ENCODE measurements at regions not wholly inside any gene's neighbourhood (a gene's known extent, or its start where the extent isn't known, plus 50 kb on each side); places are given as distances from the start of the nearest gene placed in this dataset.
"Not testable (repeated sequence)": the region's sequence is repeated elsewhere in the genome, so short reads cannot be mapped to it uniquely, and the experiment has no call there.

DNA sequence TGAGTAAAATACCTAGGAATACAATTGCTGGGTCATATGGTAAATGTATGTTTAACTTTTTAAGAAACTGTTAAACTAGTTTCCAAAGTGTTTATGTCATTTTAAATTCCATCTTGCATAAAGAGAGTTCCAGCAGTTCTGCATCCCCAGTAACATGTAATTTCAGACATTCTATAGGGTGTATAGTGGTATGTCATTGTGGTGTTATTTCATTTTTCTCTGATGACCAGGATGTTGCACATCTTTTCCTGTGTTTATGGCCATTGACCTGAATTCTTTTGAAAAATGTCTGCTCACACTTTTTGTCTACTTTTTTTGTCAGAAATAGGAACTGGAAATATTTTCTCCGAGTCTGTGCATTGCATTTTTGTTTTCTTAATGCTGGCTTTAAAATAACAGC is 128.9 kb downstream of the TMEM200A start:
- no peak for DNase-seq (ENCODE audit: low read depth)

DNA sequence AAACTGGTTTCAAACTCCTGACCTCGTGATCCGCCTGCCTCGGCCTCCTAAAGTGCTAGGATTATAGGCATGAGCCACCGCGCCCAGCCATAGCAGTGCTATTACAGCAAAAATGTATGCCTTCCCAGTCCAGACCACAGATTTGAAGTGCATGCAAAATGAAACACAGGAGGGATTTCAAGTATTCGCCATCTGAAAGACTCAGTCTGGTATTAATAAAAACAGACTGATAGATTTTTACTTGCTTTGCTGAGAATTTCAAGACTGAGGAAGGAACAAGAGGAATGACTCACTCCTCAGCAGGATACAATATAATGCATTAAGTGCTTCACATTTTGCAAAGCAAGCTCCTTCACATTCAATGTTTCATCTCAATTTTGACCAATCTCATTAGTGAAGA is 134.9 kb downstream of the TMEM200A start:
- no peak for DNase-seq (ENCODE audit: low read depth)

DNA sequence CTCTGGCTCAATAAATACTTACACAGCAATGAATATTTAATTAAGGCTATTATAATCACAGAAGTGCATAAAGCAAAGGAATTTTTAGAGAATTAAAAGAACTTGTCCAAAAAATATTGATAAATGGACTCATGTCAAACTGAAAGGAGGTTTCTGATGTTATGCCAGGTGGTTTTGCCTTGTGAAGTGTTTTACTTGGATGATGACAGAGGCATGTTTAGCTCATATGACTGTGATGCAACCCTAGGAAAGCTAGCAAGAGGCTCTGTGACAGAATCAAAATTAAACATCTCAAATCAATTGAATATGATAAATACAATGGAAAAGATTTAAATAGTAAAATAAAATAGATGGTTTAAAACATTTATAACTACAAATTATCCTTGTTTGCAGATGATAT is 137.3 kb downstream of the TMEM200A start:
- no peak for DNase-seq (ENCODE audit: low read depth)

DNA sequence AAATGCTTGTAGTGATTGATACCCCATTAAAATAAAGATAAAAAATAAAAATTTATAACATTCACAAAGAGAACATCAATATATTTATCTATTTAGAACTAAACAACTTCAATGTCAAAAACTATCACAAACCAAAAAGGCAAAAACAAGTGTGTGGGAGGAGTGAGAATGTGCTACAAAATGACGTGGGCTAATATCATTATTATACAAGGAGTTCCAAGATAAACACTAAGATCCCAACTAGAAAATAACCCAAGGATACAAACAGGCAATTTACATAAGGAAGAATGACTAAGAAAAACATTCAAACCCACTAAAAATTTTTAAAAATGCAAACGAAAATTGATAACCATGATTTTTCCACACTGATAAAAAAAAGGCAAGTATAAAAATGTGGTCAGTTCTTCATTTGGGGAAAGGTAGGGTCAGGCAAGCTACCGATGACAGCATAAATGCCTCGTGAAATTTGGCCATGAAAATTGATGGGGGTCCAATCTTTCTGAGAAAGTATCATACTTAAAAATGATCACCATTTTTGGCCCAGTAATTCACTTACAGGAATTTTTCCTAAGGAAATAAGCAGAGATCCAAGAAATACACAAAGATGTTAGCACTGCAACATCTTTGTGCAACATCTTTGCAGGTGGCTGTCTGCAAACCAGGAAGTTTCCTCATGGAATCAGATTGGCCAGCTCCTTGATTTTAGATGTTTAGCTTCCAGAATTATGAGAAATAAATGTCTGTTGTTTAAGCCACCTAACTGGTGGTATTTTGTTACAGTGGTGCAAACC is 140.2 kb downstream of the TMEM200A start:
- no peak for DNase-seq (ENCODE audit: low read depth)

DNA sequence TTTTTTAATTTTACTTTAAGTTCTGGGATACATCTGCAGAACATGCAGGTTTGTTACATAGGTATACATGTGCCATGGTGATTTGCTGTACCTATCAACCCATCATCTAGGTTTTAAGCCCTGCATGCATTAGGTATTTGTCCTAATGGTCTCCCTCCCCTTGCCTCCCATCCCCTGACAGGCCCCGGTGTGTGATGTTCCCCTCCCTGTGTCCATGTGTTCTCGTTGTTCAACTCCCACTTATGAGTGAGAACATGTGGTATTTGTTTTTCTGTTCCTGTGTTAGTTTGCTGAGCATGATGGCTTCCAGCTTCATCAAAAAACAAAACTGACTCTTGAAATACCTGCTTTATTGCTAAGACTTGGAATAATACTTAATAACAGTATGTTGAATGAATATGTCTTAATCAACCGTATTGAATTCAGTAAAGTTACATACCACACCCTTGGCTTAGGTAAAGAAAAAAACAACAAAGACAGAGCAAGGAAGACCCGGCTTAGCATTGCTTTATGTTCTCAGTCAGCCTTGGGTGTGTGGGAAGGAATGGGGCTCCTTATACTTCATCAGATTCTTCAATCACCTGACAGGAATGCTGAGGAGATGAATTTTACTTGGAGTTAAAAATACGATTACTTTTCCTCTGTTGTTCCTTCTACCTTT is 141.3 kb downstream of the TMEM200A start:
- DNase-seq (ENCODE audit: low read depth) = not testable (repeated sequence)

- DNase-seq (ENCODE audit: low read depth) = no peak
Measured at GRCh38 chr6:130507666-130508028, 141.8 kb downstream of the TMEM200A start.

DNA sequence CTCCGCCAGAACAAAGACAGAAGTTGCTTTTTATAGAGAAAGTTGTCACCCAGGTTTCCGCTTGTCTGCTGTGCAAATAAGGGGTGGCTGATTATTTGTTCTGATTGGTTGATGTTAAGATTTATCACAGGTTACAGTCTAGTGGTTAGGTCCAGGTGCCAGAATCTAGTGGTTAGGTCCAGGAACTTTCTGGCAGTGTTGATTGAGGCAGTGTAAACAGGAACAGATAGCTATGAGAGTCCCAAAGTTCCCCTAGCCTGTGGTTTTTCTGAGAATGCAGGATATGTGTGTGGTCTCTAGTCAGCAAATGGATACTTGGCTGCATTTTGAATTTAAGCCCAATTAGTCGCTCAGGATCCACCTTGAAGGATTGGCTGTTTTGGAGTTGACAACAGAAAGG is 148.0 kb downstream of the TMEM200A start:
- peak; percentile 15 for DNase-seq (ENCODE audit: low read depth)

- DNase-seq (ENCODE audit: low read depth) = no peak
Measured at GRCh38 chr6:130514712-130515111, 148.9 kb downstream of the TMEM200A start.

DNA sequence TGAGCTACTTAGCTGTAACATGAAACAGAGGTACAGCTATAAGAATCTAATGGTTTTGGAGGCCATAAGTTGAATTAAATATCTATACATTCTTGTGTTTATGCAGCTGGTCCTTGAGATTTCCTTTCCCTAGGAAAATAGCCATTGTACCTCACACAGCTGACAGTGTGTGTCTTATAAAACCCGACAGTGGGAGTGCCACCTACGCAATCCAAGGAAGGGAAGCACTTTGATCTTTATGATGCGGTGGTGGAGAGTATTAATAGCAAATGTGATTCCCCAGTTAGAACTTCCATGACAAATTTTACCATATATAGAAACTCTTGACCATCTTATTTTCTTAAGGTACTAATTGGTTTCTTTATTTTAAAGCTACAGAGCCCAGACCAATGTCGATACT is 149.5 kb downstream of the TMEM200A start:
- DNase-seq (ENCODE audit: low read depth) = no peak

DNA sequence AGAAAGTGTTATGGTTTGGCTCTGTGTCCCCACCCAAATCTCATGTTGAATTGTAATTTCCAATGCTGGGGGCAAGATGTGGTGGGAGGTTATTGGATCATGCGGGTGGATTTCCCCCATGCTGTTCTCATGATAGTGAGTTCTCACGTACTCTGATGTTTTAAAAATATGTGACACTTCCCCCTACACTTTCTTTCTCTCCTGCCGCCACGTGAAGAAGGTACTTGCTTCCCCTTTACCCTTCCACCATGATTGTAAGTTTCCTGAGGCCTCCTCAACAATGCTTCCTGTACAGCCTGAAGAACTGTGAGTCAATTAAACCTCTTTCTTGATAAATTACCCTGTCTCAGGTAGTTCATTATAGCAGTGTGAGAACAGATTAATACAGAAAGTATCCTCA is 150.8 kb downstream of the TMEM200A start:
- no peak for DNase-seq (ENCODE audit: low read depth)

GRCh38 chr6:130517444-130517931 is 151.7 kb downstream of the TMEM200A start:
- no peak for DNase-seq (ENCODE audit: low read depth)

DNA sequence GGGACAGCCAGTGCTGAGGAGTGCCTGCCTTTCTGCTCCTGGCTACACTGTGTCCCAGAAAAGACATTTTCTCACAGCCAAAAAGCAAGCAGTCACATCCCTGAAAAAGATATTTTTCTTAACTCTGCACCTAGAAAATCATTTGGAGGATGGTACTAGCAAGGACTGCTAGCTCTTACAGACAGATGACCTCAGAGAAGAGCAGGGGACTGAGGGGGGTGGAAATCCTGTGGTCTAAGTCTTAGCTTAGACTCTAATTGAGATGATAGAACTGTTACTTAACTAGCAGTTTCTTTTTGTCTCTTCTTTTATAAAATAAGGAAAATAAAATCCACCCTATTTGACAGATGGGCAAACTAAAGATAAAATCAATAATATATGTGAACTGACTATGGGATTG is 152.8 kb downstream of the TMEM200A start:
- DNase-seq (ENCODE audit: low read depth) = no peak

DNA sequence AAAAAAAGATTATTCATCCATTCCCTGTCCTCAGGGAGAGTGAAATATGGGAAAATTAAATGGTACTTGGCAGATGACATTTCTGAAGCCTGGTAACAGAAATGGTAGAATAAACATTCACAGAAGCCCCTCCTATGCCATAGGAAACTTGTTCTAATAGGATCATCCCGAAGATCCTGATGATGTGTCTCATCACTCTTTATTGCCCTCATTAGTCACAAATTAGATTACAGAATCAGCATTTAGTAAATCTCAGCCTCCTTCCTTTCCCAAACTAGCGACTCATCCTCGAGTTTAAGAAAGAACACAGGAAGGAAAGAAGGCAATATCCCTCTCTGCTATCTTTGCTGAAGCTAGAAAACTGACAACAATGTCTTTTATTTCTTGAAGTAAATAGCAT is 154.4 kb downstream of the TMEM200A start:
- DNase-seq (ENCODE audit: low read depth) = no peak

DNA sequence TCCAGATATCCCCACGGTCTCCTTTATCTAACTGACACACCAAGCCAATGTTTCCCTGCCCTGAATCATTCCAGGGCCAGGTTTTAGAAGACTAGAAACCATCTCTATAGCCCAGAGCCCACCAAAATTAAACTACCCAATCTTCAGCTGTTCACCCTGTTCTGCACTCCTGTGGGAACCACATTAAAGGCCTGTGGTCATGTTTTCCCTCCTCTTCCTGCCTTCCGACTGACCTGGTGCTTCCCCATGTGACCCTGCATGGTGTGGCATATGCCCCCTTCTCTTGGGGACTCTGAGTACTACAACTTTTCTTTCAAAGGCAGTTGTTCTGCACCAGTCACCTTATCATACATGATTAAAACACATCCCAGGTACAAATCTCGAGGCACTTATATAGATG is 155.0 kb downstream of the TMEM200A start:
- no peak for DNase-seq (ENCODE audit: low read depth)

DNA sequence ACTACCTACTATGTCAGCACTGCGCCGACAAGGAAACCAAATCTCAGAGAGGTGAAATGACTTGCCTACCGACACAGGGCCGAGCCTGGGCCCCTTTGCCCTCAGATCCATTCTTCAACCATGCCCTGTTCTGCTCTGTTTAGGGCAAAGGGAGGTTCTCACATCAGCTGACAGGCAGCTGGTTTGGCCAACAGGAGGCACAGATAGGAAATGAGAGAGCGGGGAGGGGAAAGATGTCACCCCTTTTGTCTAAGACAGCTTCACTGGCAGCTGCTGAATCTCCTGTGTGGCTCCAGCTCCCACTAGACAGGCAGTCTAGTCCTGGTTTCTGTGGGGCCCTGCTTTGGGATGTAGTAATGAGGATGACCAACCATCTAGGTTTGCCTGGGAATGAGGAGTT is 158.7 kb downstream of the TMEM200A start:
- no peak for DNase-seq (ENCODE audit: low read depth)

GRCh38 chr6:130525408-130525807 is 159.6 kb downstream of the TMEM200A start:
- DNase-seq (ENCODE audit: low read depth) = no peak

DNA sequence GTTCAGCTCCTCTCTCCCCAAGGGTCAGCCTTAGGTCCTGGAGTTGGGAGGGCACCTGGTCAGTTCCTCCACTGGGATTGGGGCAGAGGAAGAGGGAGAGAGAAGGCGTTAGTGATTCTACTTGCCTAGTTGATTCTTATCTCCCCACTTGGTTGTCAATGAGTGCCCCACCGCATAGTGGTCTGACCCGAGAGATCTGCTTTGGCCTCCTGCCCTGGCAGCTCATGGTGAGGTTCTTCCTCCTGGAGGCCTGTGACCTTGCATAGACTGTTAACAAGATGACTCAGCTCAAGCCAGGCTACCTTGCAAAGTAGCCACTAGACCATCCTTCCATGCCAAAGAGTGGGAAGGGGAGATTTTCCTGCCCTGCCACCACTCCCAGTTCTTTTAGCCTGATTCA is 160.6 kb downstream of the TMEM200A start:
- no peak for DNase-seq (ENCODE audit: low read depth)

DNA sequence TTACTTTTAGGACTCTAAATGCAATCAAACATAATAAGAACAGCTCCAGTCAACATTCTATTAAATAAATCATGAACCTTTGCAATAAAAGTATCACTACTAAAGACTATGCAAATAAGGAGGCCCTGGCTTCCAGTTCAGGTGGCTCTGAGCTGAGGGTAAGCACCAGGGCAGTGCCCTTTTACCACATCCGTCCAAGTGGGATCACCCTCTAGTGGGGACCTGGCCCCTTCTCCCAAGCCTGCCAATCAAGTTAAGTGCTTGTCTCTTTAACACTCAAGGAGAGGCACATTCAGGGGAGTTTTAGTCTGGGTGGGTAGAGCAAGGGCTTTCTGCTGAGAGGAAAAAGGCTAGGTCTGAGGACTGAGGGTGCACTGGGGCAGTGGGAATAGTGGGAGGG is 161.4 kb downstream of the TMEM200A start:
- no peak for DNase-seq (ENCODE audit: low read depth)

GRCh38 chr6:130529569-130530149 is 163.8 kb downstream of the TMEM200A start:
- DNase-seq (ENCODE audit: low read depth) = no peak

DNA sequence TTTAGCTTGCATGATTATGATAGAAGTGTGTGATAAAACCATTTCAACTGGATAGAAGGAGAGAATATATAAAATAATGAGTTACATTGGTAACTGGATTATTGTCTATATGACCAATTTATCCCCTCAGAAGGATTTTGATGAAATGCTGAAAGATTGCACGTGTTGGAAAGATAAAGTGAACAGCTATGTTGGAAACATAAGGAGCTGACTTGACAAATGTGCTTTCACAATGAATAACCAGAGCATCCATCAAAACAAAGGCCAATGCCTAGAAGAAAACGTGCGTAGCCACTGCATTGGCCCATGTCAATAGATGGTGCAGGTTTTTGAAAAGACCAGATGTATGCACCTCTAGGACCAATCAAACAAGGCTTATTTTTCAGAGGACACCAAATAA is 168.8 kb downstream of the TMEM200A start:
- no peak for DNase-seq (ENCODE audit: low read depth)

GRCh38 chr6:130535242-130535641 is 169.4 kb downstream of the TMEM200A start:
- no peak for DNase-seq (ENCODE audit: low read depth)

DNA sequence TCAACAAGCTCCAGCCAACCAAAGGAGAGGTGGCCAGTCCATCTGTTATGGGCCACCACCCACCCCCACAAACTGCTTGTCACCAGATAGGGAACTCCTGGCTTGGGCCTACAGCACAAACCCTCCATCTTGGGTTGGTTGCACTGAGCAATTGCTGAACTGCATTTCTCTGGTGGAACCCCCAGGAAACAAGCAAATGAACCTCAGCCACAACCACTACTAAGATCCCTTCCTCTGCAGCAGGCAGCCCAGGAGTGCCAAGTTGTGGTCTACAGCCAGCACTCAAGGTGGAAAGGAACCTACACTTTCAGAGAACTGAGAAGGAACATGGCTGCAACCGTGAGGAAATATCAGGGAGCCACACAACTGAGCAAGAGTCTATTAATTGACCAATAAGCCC is 171.6 kb downstream of the TMEM200A start:
- DNase-seq (ENCODE audit: low read depth) = no peak

DNA sequence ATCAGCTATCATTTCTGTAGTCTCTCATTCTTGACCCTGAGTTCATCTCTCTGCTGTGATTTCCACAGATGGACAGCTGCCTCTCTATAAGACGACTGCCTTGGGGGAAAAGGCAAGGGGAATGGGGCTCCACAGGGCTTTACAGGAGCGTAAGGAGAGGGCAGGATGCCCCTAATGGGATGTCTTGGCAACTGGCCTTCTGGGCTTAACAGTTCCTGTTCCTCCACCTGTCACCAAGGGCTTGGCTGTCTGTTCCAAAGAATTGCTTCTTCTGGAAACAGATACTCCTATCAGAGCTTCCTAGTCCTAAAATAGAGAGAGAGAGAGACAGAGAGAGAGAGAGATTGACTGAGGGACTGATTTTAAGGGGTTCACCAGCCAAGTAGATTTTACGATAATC is 181.9 kb downstream of the TMEM200A start:
- no peak for DNase-seq (ENCODE audit: low read depth)

Data from activated T-cell treated with anti-CD3 and anti-CD28 coated beads for 48 hours (primary cell).